ENCODE measurements at regions not wholly inside any gene's neighbourhood (a gene's known extent, or its start where the extent isn't known, plus 50 kb on each side); places are given as distances from the start of the nearest gene placed in this dataset.

DNA sequence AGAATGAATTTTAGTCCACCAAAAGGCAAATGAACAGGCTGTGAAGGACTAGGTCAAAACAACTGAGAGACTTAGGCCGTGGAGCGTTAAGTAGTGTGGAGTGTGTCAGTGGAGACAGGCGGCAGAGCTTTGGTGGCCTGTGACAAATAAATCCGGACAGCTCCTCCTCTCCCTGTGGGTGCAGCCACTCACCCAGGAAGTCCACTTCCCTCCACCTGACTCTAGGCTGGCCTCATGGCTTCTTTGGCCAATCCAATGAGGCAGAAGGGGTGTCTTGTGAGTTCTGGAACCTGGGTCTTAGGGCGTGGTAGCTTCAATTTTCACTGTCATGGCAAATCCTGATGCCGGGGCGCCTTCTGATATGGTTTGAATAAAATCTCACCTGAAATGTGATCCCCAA, 180.9 kb upstream of the C14orf180 start:
- no peak overlapping the region for H3K4me3 ChIP-seq (ENCODE audit: low read depth in 2 of 2, low read length in 1 of 2)
- H4K20me1 ChIP-seq (ENCODE audit: insufficient read depth) = no peaks in the 10 kb centered on the region
- H3K79me2 ChIP-seq (ENCODE audit: insufficient read depth) = no peaks in the 10 kb centered on the region
- POLR2A ChIA-PET = no interaction called here
- no peaks in the 10 kb centered on the region for H3F3A ChIP-seq (replicated peaks; ENCODE audit: insufficient read depth)
- H3K9me2 ChIP-seq = no peaks in the 10 kb centered on the region
- WGBS (ENCODE audit: low lambda C conversion rate) = 54% methylated on average over 7 of the region's 7 CpGs
- H3K27me3 ChIP-seq (ENCODE audit: insufficient read depth) = no peaks in the 10 kb centered on the region
- no peak for DNase-seq
- peak overlapping the region in 1 of 2 experiments; percentile 82; a peak in 1 of 4 replicates for H3K27ac ChIP-seq (ENCODE audit: low read depth in 2 of 2, low read length in 1 of 2)
- no peak overlapping the region for H3K9ac ChIP-seq
- peaks cover 0 to 25% of the 10 kb centered on the region in 2 experiments; a peak in 1 of 4 replicates for H3K4me1 ChIP-seq (ENCODE audit: control insufficient read depth in 1 of 2, insufficient read depth in 2 of 2, low read depth in 1 of 2, low read length in 1 of 2)
- no peaks in the 10 kb centered on the region for H3K36me3 ChIP-seq (replicated peaks in 1 of 2; ENCODE audit: control insufficient read depth in 1 of 2, insufficient read depth in 2 of 2, low read length in 1 of 2)
- CTCF ChIA-PET = interaction anchor here (0.6 to 2.3 kb wide), 13 partner anchors 12 to 264 kb away, joined by 3 to 11 read pairs (median 5); no protein-coding TSS in a partner anchor
- H3K4me2 ChIP-seq = no peak overlapping the region
- H3K9me3 ChIP-seq = peaks cover 6% of the 10 kb centered on the region; the same call in 1 of the 2 replicates
- TF ChIP-seq, protein P1, sequence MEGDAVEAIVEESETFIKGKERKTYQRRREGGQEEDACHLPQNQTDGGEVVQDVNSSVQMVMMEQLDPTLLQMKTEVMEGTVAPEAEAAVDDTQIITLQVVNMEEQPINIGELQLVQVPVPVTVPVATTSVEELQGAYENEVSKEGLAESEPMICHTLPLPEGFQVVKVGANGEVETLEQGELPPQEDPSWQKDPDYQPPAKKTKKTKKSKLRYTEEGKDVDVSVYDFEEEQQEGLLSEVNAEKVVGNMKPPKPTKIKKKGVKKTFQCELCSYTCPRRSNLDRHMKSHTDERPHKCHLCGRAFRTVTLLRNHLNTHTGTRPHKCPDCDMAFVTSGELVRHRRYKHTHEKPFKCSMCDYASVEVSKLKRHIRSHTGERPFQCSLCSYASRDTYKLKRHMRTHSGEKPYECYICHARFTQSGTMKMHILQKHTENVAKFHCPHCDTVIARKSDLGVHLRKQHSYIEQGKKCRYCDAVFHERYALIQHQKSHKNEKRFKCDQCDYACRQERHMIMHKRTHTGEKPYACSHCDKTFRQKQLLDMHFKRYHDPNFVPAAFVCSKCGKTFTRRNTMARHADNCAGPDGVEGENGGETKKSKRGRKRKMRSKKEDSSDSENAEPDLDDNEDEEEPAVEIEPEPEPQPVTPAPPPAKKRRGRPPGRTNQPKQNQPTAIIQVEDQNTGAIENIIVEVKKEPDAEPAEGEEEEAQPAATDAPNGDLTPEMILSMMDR (IDR thresholded peaks at IDR 0.05) = no peak
- TF ChIP-seq YY1 (IDR thresholded peaks at IDR 0.05; ENCODE audit: low read depth) (no peak), FOXM1 (IDR thresholded peaks at IDR 0.05; ENCODE audit: low read depth) (no peak), SMC3 (IDR thresholded peaks at IDR 0.05; ENCODE audit: low read depth, low read length) (no peak), GATA2 (CRISPR knock-in tag; IDR thresholded peaks at IDR 0.05) (no peak), TEAD4 (IDR thresholded peaks at IDR 0.05; ENCODE audit: borderline replicate concordance, insufficient read depth) (no peak), FOXJ3 (CRISPR knock-in tag; IDR thresholded peaks at IDR 0.05) (no peak), FOSL2 (IDR thresholded peaks at IDR 0.05; ENCODE audit: borderline replicate concordance, low read depth) (no peak), CHD2 (IDR thresholded peaks at IDR 0.05; ENCODE audit: low read length, partially characterized antibody) (no peak), EZH2phosphoT487 (IDR thresholded peaks at IDR 0.05; ENCODE audit: borderline replicate concordance, low read depth) (no peak), IRF3 (IDR thresholded peaks at IDR 0.05; ENCODE audit: low read depth, low read length) (no peak), ELF1 (IDR thresholded peaks at IDR 0.05) (no peak), GABPA (IDR thresholded peaks at IDR 0.05; ENCODE audit: low read depth) (no peak), USF2 (IDR thresholded peaks at IDR 0.05; ENCODE audit: borderline replicate concordance, low read depth, low read length) (no peak), RCOR1 (IDR thresholded peaks at IDR 0.05; ENCODE audit: low read length) (no peak), REST (IDR thresholded peaks at IDR 0.05; ENCODE audit: low read depth, low read length) (no peak), EP300 (IDR thresholded peaks at IDR 0.05; ENCODE audit: borderline replicate concordance in 1 of 2, low read depth in 1 of 2, low read length in 1 of 2) (no peak)
- TF ChIP-seq, protein P2, sequence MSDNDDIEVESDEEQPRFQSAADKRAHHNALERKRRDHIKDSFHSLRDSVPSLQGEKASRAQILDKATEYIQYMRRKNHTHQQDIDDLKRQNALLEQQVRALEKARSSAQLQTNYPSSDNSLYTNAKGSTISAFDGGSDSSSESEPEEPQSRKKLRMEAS (IDR thresholded peaks at IDR 0.05; ENCODE audit: low read depth) = no peak
- TF ChIP-seq, protein P3, sequence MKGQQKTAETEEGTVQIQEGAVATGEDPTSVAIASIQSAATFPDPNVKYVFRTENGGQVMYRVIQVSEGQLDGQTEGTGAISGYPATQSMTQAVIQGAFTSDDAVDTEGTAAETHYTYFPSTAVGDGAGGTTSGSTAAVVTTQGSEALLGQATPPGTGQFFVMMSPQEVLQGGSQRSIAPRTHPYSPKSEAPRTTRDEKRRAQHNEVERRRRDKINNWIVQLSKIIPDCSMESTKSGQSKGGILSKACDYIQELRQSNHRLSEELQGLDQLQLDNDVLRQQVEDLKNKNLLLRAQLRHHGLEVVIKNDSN (IDR thresholded peaks at IDR 0.05; ENCODE audit: borderline replicate concordance, low read depth) = no peak
- H2AFZ ChIP-seq (ENCODE audit: low read depth) = no peak overlapping the region

All from SK-N-SH (cell line).